K562 (cell line): ENCODE measurements at regions not wholly inside any gene's neighbourhood (a gene's known extent, or its start where the extent isn't known, plus 50 kb on each side); places are given as distances from the start of the nearest gene placed in this dataset.

Experiments used
- ATAC-seq: fragments of 200-7000 bp; cut with Tn5 transposase; 3 replicates; pipeline ENCODE4 v1.9.1; 2020; ENCODE audit warnings: moderate library complexity
- BruUV-seq: library from RNA; stranded (reverse); fragments of 400-500 nt; replicated peaks from 2 replicates; lab custom pipeline; 2021; lab: Mats Ljungman, UMichigan
- CTCF ChIA-PET: fragments of 300-600 bp; formaldehyde crosslinking; extraction: SDS; loops from one replicate; lab custom pipeline; 2021; ENCODE audit warnings: low intra/inter-chr PET ratio; lab: Yijun Ruan, JAX
- POLR2A ChIA-PET: fragments of 300-600, 350-650 bp; sonication (Branson Sonifier 250); formaldehyde crosslinking; extraction: SDS; loops from one replicate; lab custom pipeline; 2021; ENCODE audit warnings: antibody characterized with exemption, inconsistent platforms; lab: Yijun Ruan, JAX
- DNase-seq, 4 experiments: peaks; one replicate each; pipeline versions ENCODE4 v3.0.0 to v3.0.0-alpha.2; 2011 to 2018; ENCODE audit warnings: low spot score in 3 of 4, mixed read lengths in 3 of 4; ENCODE audit errors: extremely low read depth in 1 of 4
- FAIRE-seq: peaks from 2 replicates; lab custom pipeline; 2011; peaks lifted over from hg19 to GRCh38; lab: Jason Lieb, UNC
- H2AFZ ChIP-seq: 2 replicates; pipeline ENCODE4 v1.6.0; 2011; ENCODE audit warnings: low read depth, low read length, control low read depth, inconsistent platforms
- H3K27ac ChIP-seq: fragments of 200-600 bp; 3 replicates; pipeline ENCODE4 v1.8.0; 2011; ENCODE audit warnings: low read depth, mild to moderate bottlenecking, control low read depth, inconsistent platforms, low read length, moderate library complexity, mixed read lengths; ENCODE audit errors: extremely low read depth
- H3K27me3 ChIP-seq, 2 experiments: fragments of 300-600 bp in 1 of 2; 2 replicates in 1 of 2; 3 replicates in 1 of 2; pipeline versions ENCODE4 v1.6.0 to v1.8.0; 2011; ENCODE audit warnings: inconsistent platforms in 2 of 2, low read length in 2 of 2, mild to moderate bottlenecking in 1 of 2, mixed read lengths in 1 of 2, moderate library complexity in 1 of 2; ENCODE audit not compliant: control insufficient read depth in 2 of 2, insufficient read depth in 2 of 2
- H3K36me3 ChIP-seq: fragments of 300-600 bp; 3 replicates; pipeline ENCODE4 v1.8.0; 2011; ENCODE audit warnings: mild to moderate bottlenecking, low read length, inconsistent platforms; ENCODE audit not compliant: control insufficient read depth, insufficient read depth
- H3K4me1 ChIP-seq, 2 experiments: fragments of 200-600 bp in 1 of 2; replicated peaks in 1 of 2; 2 replicates in 1 of 2; 3 replicates in 1 of 2; pipeline versions ENCODE4 v1.5.1 to v1.8.0; 2011; ENCODE audit warnings: inconsistent platforms in 2 of 2, low read length in 2 of 2, mild to moderate bottlenecking in 1 of 2, mixed read lengths in 1 of 2, moderate library complexity in 1 of 2; ENCODE audit not compliant: control insufficient read depth in 2 of 2, insufficient read depth in 2 of 2
- H3K4me2 ChIP-seq: 2 replicates; pipeline ENCODE4 v1.6.1; 2011; ENCODE audit warnings: low read length, control low read depth, inconsistent platforms, mixed read lengths; ENCODE audit not compliant: insufficient read depth
- H3K4me3 ChIP-seq: fragments of 200-600 bp; sonication (generic), shearing (Covaris generic); 2 replicates; pipeline ENCODE4 v1.5.1; 2016; ENCODE audit warnings: control low read depth, inconsistent platforms
- H3K79me2 ChIP-seq: fragments of 200-600 bp; 3 replicates; pipeline ENCODE4 v1.8.0; 2011; ENCODE audit warnings: low read length, inconsistent platforms; ENCODE audit not compliant: control insufficient read depth, insufficient read depth
- H3K9ac ChIP-seq, 2 experiments: 2 replicates each; pipeline versions ENCODE4 v1.6.0 to v1.6.1; 2011; ENCODE audit warnings: low read depth in 2 of 2, low read length in 2 of 2, control low read depth in 1 of 2, inconsistent platforms in 1 of 2, mild to moderate bottlenecking in 1 of 2, mixed read lengths in 1 of 2; ENCODE audit not compliant: insufficient read depth in 1 of 2
- H3K9me1 ChIP-seq: one replicate; pipeline ENCODE4 v1.6.0; 2011; ENCODE audit warnings: inconsistent platforms, mild to moderate bottlenecking, low read length, moderate library complexity; ENCODE audit not compliant: control insufficient read depth, insufficient read depth
- H3K9me3 ChIP-seq: replicated peaks from 2 replicates; pipeline ENCODE4 v1.5.1; 2011; ENCODE audit warnings: low read depth, low read length, inconsistent platforms; ENCODE audit not compliant: control insufficient read depth, insufficient read depth
- H4K20me1 ChIP-seq: replicated peaks from 2 replicates; pipeline ENCODE4 v1.6.1; 2011; ENCODE audit warnings: low read length, inconsistent platforms, mixed read lengths; ENCODE audit not compliant: control insufficient read depth, insufficient read depth
- ARID2 ChIP-seq: fragments of 450-650 bp; IDR thresholded peaks from 2 replicates; pipeline ENCODE4 v1.6.1; 2017; ENCODE audit warnings: antibody characterized with exemption, mild to moderate bottlenecking
- BCL6 ChIP-seq: fragments of 250-450 bp; sonication (Bioruptor Pico); IDR thresholded peaks from 2 replicates; pipeline ENCODE4 v1.4.0; 2020
- BRD9 ChIP-seq: fragments of 450-650 bp; IDR thresholded peaks from 2 replicates; pipeline ENCODE4 v1.6.1; 2018; ENCODE audit warnings: low read depth; ENCODE audit not compliant: partially characterized antibody
- CXXC5 ChIP-seq: fragments of 250-450 bp; sonication (Bioruptor Pico); IDR thresholded peaks from 2 replicates; pipeline ENCODE4 v1.8.0; 2022; ENCODE audit warnings: inconsistent platforms, mild to moderate bottlenecking, moderate library complexity
- E2F4 ChIP-seq: sonication (generic); formaldehyde crosslinking; IDR thresholded peaks from 2 replicates; pipeline ENCODE4 v1.8.0; 2022; ENCODE audit warnings: mild to moderate bottlenecking, low read depth, missing genetic modification reagents
- EP300 ChIP-seq: IDR thresholded peaks from 2 replicates; pipeline ENCODE4 v1.6.1; 2012; ENCODE audit warnings: low read length, improper control_type of control experiment
- FOXK2 ChIP-seq, 2 experiments: fragments of 450-650 bp; IDR thresholded peaks in 1 of 2; conservative IDR thresholded peaks in 1 of 2; 2 replicates each; pipeline ENCODE4 v1.6.1; 2016; ENCODE audit warnings: low read depth in 2 of 2, mild to moderate bottlenecking in 1 of 2
- KDM2B ChIP-seq: fragments of 250-450 bp; sonication (Bioruptor Pico); IDR thresholded peaks from 2 replicates; pipeline ENCODE4 v1.8.0; 2021; ENCODE audit warnings: mild to moderate bottlenecking, moderate library complexity
- MAFF ChIP-seq: IDR thresholded peaks from 2 replicates; pipeline ENCODE4 v1.6.1; 2012; ENCODE audit warnings: low read length, improper control_type of control experiment
- POLR2AphosphoS5 ChIP-seq: IDR thresholded peaks from 2 replicates; pipeline ENCODE4 v1.6.1; 2011; ENCODE audit warnings: mild to moderate bottlenecking, low read depth, low read length, moderate library complexity; ENCODE audit not compliant: control insufficient read depth, insufficient read depth
- PPARD ChIP-seq: fragments of 250-450 bp; sonication (Bioruptor Pico); IDR thresholded peaks from 2 replicates; pipeline ENCODE4 v1.8.0; 2022; ENCODE audit warnings: inconsistent platforms, mild to moderate bottlenecking, moderate library complexity
- SNIP1 ChIP-seq: fragments of 450-650 bp; IDR thresholded peaks from 2 replicates; pipeline ENCODE4 v1.7.1; 2017; ENCODE audit warnings: low read depth, mild to moderate bottlenecking
- TGIF2 ChIP-seq: sonication (generic); formaldehyde crosslinking; IDR thresholded peaks from 2 replicates; pipeline ENCODE4 v1.8.1; 2022; ENCODE audit warnings: mild to moderate bottlenecking, missing genetic modification reagents, moderate library complexity
- XRCC5 ChIP-seq: fragments of 200-400 bp; formaldehyde crosslinking; IDR thresholded peaks from 2 replicates; pipeline ENCODE4 v1.6.1; 2017; ENCODE audit warnings: low read depth, mild to moderate bottlenecking, low read length
- ZNF184 ChIP-seq: sonication (generic); formaldehyde crosslinking; IDR thresholded peaks from 2 replicates; pipeline ENCODE4 v1.5.0; 2020; ENCODE audit warnings: missing genetic modification reagents
- ZNF592 ChIP-seq: fragments of 450-650 bp; IDR thresholded peaks from 2 replicates; pipeline ENCODE4 v1.6.1; 2017; ENCODE audit warnings: antibody characterized with exemption, mild to moderate bottlenecking
- ZNF785 ChIP-seq: fragments of 250-450 bp; sonication (Bioruptor Pico); IDR thresholded peaks from 2 replicates; pipeline ENCODE4 v1.4.0; 2020; ENCODE audit warnings: mild to moderate bottlenecking
- WGBS: fragments of 100-300 bp; shearing (Covaris generic); methylation state at CpG from one replicate; pipeline ENCODE4 v1.1.6; 2016; ENCODE audit warnings: low coverage, mixed read lengths; ENCODE audit not compliant: insufficient coverage; ENCODE audit errors: missing lambda C conversion rate; 5-methylcytosine and 5-hydroxymethylcytosine counted together
- in situ Hi-C: fragments of 300-500 bp; cut with MboI; formaldehyde crosslinking; loops from 4 replicates; pipeline ENCODE4 v1.15.0; 2018; ENCODE audit warnings: inconsistent platforms, mixed read lengths
- intact Hi-C: fragments of 100-400 bp; cut with micrococcal nuclease; formaldehyde crosslinking; loops from 2 replicates; pipeline ENCODE4 v1.14.2; 2022
- TF ChIP-seq, protein P1 (sequence below): fragments of 450-650 bp; IDR thresholded peaks from 2 replicates; pipeline ENCODE4 v1.6.1; 2016; ENCODE audit warnings: antibody characterized with exemption
- TF ChIP-seq, protein P2 (sequence below): fragments of 250-450 bp; sonication (Bioruptor Pico); IDR thresholded peaks from 2 replicates; pipeline ENCODE4 v1.8.0; 2021; ENCODE audit warnings: moderate library complexity, mild to moderate bottlenecking, inconsistent platforms

- CTCF ChIA-PET: no interaction called here
- no peak overlapping the region for H3K9ac ChIP-seq
- no peaks in the 10 kb centered on the region; a peak in 1 of 5 replicates for H3K4me1 ChIP-seq
- DNase-seq (no peak), FAIRE-seq (no peak), ATAC-seq (no peak)
- no peaks in the 10 kb centered on the region for H4K20me1 ChIP-seq
- 29% methylated on average over 5 of the region's 5 CpGs for WGBS
- no TSS peak for BruUV-seq
- H3K4me2 ChIP-seq: no peak overlapping the region
- H3K9me1 ChIP-seq: no peaks in the 10 kb centered on the region
- POLR2A ChIA-PET: interaction anchor here (3.2 kb wide), 1 partner anchor 13 kb away, joined by 10 read pairs; no protein-coding TSS in a partner anchor
- intact Hi-C loops: no loop called here
- no peaks in the 10 kb centered on the region; a peak in 1 of 5 replicates for H3K27me3 ChIP-seq
- H3K36me3 ChIP-seq: no peaks in the 10 kb centered on the region
- no peak overlapping the region for H2AFZ ChIP-seq
- H3K4me3 ChIP-seq: no peak overlapping the region
- in situ Hi-C loops: no loop called here
- no peaks in the 10 kb centered on the region for H3K79me2 ChIP-seq
- H3K27ac ChIP-seq: no peak overlapping the region
- TF ChIP-seq ARID2: no peak
- TF ChIP-seq EP300: no peak
- no peak for TF ChIP-seq TGIF2 (CRISPR knock-in tag)
- TF ChIP-seq KDM2B: no peak
- TF ChIP-seq BCL6 (CRISPR knock-in tag): no peak
- no peak for TF ChIP-seq E2F4 (CRISPR knock-in tag)
- TF ChIP-seq ZNF592: no peak
- TF ChIP-seq CXXC5 (CRISPR knock-in tag): no peak
- TF ChIP-seq FOXK2 (conservative IDR thresholded peaks at IDR 0.05 in 1 of 2, IDR thresholded peaks at IDR 0.05 in 1 of 2; ENCODE audit: low read depth in 2 of 2): no peak
- no peak for TF ChIP-seq BRD9
- TF ChIP-seq MAFF: no peak
- no peak for TF ChIP-seq ZNF184
- no peak for TF ChIP-seq ZNF785 (CRISPR knock-in tag)
- TF ChIP-seq, protein P1, sequence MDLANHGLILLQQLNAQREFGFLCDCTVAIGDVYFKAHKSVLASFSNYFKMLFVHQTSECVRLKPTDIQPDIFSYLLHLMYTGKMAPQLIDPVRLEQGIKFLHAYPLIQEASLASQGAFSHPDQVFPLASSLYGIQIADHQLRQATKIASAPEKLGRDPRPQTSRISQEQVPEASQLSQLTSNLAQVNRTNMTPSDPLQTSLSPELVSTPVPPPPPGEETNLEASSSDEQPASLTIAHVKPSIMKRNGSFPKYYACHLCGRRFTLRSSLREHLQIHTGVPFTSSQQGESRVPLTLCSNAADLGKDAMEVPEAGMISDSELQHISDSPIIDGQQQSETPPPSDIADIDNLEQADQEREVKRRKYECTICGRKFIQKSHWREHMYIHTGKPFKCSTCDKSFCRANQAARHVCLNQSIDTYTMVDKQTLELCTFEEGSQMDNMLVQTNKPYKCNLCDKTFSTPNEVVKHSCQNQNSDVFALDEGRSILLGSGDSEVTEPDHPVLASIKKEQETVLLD: no peak
- no peak for TF ChIP-seq XRCC5
- TF ChIP-seq POLR2AphosphoS5: no peak
- TF ChIP-seq PPARD (CRISPR knock-in tag): no peak
- TF ChIP-seq SNIP1: no peak
- TF ChIP-seq, protein P2, sequence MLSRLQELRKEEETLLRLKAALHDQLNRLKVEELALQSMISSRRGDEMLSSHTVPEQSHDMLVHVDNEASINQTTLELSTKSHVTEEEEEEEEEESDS (CRISPR knock-in tag): no peak
- no peaks in the 10 kb centered on the region for H3K9me3 ChIP-seq
These were observed 139.6 kb upstream of the DTNBP1 start for GRCh38 chr6:15802466-15802865.
